Trophoblast cell (in vitro differentiated cells and primary cell): ENCODE measurements at regions not wholly inside any gene's neighbourhood (a gene's known extent, or its start where the extent isn't known, plus 50 kb on each side); places are given as distances from the start of the nearest gene placed in this dataset.

Experiments used
- DNase-seq, 2 donors: peaks; one replicate each; pipeline ENCODE4 v3.0.0-alpha.2; 2016
- H2AFZ ChIP-seq: 2 replicates; pipeline ENCODE4 v1.6.1; 2013; ENCODE audit warnings: low read length, moderate library complexity, mild to moderate bottlenecking; ENCODE audit not compliant: insufficient read depth, poor library complexity
- H2AK5ac ChIP-seq: 2 replicates; pipeline ENCODE4 v1.6.1; 2013; ENCODE audit warnings: mild to moderate bottlenecking, low read length
- H2BK120ac ChIP-seq: 2 replicates; pipeline ENCODE4 v1.6.1; 2013; ENCODE audit warnings: low read length, mild to moderate bottlenecking, moderate library complexity; ENCODE audit not compliant: insufficient read depth, poor library complexity
- H2BK12ac ChIP-seq: 2 replicates; pipeline ENCODE4 v1.6.1; 2013; ENCODE audit warnings: mild to moderate bottlenecking, low read length, moderate library complexity
- H2BK5ac ChIP-seq: 2 replicates; pipeline ENCODE4 v1.6.1; 2013; ENCODE audit warnings: low read length, low read depth, moderate library complexity, mild to moderate bottlenecking; ENCODE audit not compliant: poor library complexity
- H3K14ac ChIP-seq: 2 replicates; pipeline ENCODE4 v1.6.1; 2013; ENCODE audit warnings: mild to moderate bottlenecking, low read length
- H3K18ac ChIP-seq: 2 replicates; pipeline ENCODE4 v1.6.1; 2013; ENCODE audit warnings: mild to moderate bottlenecking, low read length
- H3K23ac ChIP-seq: 2 replicates; pipeline ENCODE4 v1.6.1; 2013; ENCODE audit warnings: low read length
- H3K27ac ChIP-seq: 2 replicates; pipeline ENCODE4 v1.5.1; 2013; ENCODE audit warnings: low read depth, mild to moderate bottlenecking, inconsistent platforms, low read length, moderate library complexity
- H3K27me3 ChIP-seq: 2 replicates; pipeline ENCODE4 v1.6.1; 2013; ENCODE audit warnings: inconsistent platforms, mild to moderate bottlenecking, low read length, moderate library complexity; ENCODE audit not compliant: insufficient read depth
- H3K36me3 ChIP-seq, 2 experiments: 1 replicate in 1 of 2; 2 replicates in 1 of 2; pipeline ENCODE4 v1.6.1; 2013; ENCODE audit warnings: low read length in 2 of 2, mild to moderate bottlenecking in 2 of 2, moderate library complexity in 1 of 2; ENCODE audit not compliant: insufficient read depth in 2 of 2, control insufficient read depth in 1 of 2
- H3K4ac ChIP-seq: 2 replicates; pipeline ENCODE4 v1.6.1; 2013; ENCODE audit warnings: low read depth, mild to moderate bottlenecking, low read length, moderate library complexity
- H3K4me1 ChIP-seq, 2 experiments: 1 replicate in 1 of 2; 2 replicates in 1 of 2; pipeline ENCODE4 v1.6.1; 2013; ENCODE audit warnings: low read length in 2 of 2, mild to moderate bottlenecking in 2 of 2, moderate library complexity in 1 of 2; ENCODE audit not compliant: insufficient read depth in 2 of 2, control insufficient read depth in 1 of 2
- H3K4me2 ChIP-seq: 2 replicates; pipeline ENCODE4 v1.6.1; 2013; ENCODE audit warnings: inconsistent platforms, mild to moderate bottlenecking, low read length, moderate library complexity
- H3K4me3 ChIP-seq: 2 replicates; pipeline ENCODE4 v1.5.1; 2013; ENCODE audit warnings: mild to moderate bottlenecking, low read depth, low read length, inconsistent platforms
- H3K79me1 ChIP-seq: one replicate; pipeline ENCODE4 v1.6.1; 2013; ENCODE audit warnings: low read length
- H3K79me2 ChIP-seq: 2 replicates; pipeline ENCODE4 v1.6.1; 2013; ENCODE audit warnings: low read length, mild to moderate bottlenecking; ENCODE audit not compliant: control insufficient read depth, insufficient read depth, poor library complexity
- H3K9ac ChIP-seq: 2 replicates; pipeline ENCODE4 v1.6.1; 2013; ENCODE audit warnings: mild to moderate bottlenecking, low read length
- H3K9me3 ChIP-seq: 2 replicates; pipeline ENCODE4 v1.6.1; 2013; ENCODE audit warnings: low read depth, mild to moderate bottlenecking, control low read depth, inconsistent platforms, low read length; ENCODE audit not compliant: insufficient read depth
- H4K12ac ChIP-seq: 2 replicates; pipeline ENCODE4 v1.6.1; 2013; ENCODE audit warnings: low read depth, mild to moderate bottlenecking, low read length, moderate library complexity
- H4K8ac ChIP-seq: 2 replicates; pipeline ENCODE4 v1.6.1; 2013; ENCODE audit warnings: low read depth, mild to moderate bottlenecking, low read length, moderate library complexity
- H4K91ac ChIP-seq: one replicate; pipeline ENCODE4 v1.6.1; 2013; ENCODE audit warnings: low read depth, mild to moderate bottlenecking, low read length, moderate library complexity
- WGBS: extraction: QIAGEN DNeasy Blood & Tissue Kit; methylation state at CpG from one replicate; pipeline ENCODE4 v1.1.7; 2013; ENCODE audit warnings: missing lambda C conversion rate; ENCODE audit not compliant: insufficient read length, insufficient coverage; ENCODE audit errors: extremely low coverage; 5-methylcytosine and 5-hydroxymethylcytosine counted together

DNA sequence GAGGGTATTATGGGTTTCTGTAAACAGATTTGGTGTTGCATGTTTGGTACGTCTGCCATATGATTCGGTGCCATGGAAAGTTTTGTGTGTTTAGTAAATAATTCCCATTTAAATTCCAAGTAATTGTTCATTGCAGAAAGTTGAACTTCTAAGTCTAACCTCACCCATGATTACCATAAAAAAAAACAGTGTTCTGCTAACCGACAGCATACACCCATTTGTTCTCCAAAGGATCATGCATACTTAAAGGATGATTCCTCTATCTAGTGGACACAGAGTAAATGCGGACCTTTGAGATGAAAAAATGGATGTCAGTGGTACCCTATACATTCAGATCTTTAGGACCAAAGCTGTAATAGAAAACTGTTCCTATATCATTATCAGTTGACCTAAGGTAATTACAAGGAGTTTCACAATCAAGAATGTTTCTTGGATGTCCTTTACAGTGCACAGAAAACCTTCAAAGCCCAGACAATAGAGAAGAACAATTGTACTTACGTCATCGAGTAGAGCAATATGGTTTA, 209.9 kb downstream of the CRPPA start:
- no peak overlapping the region for H2BK12ac ChIP-seq
- H3K4me1 ChIP-seq: no peaks in the 10 kb centered on the region
- no peak overlapping the region for H3K23ac ChIP-seq
- no peak overlapping the region for H3K27ac ChIP-seq
- H4K12ac ChIP-seq: no peak overlapping the region
- H3K14ac ChIP-seq: no peak overlapping the region
- no peaks in the 10 kb centered on the region for H3K79me2 ChIP-seq
- no peak overlapping the region for H3K9ac ChIP-seq
- H3K4me2 ChIP-seq: no peak overlapping the region
- H3K9me3 ChIP-seq: no peaks in the 10 kb centered on the region
- WGBS: no CpG with 5 or more reads among the region's 6 CpGs
- no peak overlapping the region for H3K4me3 ChIP-seq
- H4K91ac ChIP-seq: no peak overlapping the region
- no peak for DNase-seq
- H3K4ac ChIP-seq: no peak overlapping the region
- H2BK120ac ChIP-seq: no peak overlapping the region
- H2AK5ac ChIP-seq: no peak overlapping the region
- H3K36me3 ChIP-seq: no peaks in the 10 kb centered on the region
- H3K27me3 ChIP-seq: no peaks in the 10 kb centered on the region
- H2BK5ac ChIP-seq: no peak overlapping the region
- H3K18ac ChIP-seq: no peak overlapping the region
- H2AFZ ChIP-seq: no peak overlapping the region
- H4K8ac ChIP-seq: no peak overlapping the region
- no peaks in the 10 kb centered on the region for H3K79me1 ChIP-seq

DNA sequence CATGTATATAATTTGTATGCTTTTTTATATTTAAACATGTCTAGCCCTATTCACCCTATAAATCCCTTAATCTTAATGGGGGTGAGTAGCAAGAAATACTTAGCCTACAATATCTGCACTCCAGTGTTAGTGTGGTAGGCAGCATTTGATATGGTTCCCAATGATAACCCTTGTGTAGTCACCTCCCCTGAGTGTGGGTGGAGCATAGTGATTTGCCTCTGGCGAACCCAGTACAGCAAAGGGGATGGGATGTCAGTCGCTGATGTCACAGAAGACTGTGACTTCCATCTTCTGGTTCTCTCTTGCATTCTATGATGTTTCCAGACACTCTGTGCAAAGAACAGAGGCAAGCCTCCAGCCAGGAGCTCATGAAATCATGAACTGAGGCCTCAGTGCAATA, 211.2 kb downstream of the CRPPA start:
- Histone ChIP-seq H3K4me2 (no peak overlapping the region), H2BK12ac (no peak overlapping the region), H2BK5ac (no peak overlapping the region)

DNA sequence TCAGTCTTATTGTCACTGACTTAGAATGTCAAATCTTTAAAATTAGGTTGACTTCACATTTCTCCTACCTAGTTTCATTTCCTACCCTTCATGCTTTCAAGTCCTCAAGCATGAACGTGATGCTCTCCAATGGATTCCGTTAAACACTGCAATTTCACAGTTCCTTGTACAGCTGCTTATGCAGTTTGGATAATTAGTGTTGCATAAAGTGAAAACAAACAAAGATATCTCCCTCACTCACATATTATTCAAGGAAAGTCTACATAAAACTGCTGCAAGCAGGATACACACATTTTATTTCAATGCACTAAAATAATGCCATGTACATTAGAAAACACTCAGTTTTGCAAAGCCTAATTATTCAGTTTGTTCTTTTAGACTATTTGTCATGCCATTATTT, 214.0 kb downstream of the CRPPA start:
- H3K18ac ChIP-seq: no peak overlapping the region
- no peaks in the 10 kb centered on the region for H3K79me2 ChIP-seq
- H3K27me3 ChIP-seq: no peaks in the 10 kb centered on the region
- H4K8ac ChIP-seq: no peak overlapping the region
- H2BK120ac ChIP-seq: no peak overlapping the region
- no peaks in the 10 kb centered on the region for H3K4me1 ChIP-seq
- H2BK12ac ChIP-seq: no peak overlapping the region
- no peaks in the 10 kb centered on the region for H3K79me1 ChIP-seq
- H3K36me3 ChIP-seq: no peaks in the 10 kb centered on the region
- no CpG with 5 or more reads among the region's 2 CpGs for WGBS
- H2BK5ac ChIP-seq: no peak overlapping the region
- no peak overlapping the region for H3K27ac ChIP-seq
- no peak overlapping the region for H3K23ac ChIP-seq
- no peak overlapping the region for H3K4ac ChIP-seq
- no peak overlapping the region for H3K4me3 ChIP-seq
- no peak overlapping the region for H3K14ac ChIP-seq
- H4K12ac ChIP-seq: no peak overlapping the region
- no peak for DNase-seq
- no peak overlapping the region for H2AK5ac ChIP-seq
- no peak overlapping the region for H3K4me2 ChIP-seq
- H2AFZ ChIP-seq: no peak overlapping the region
- H3K9me3 ChIP-seq: no peaks in the 10 kb centered on the region
- no peak overlapping the region for H4K91ac ChIP-seq
- no peak overlapping the region for H3K9ac ChIP-seq

More for the DNA sequence above, 211.2 kb downstream of the CRPPA start:
- no peak overlapping the region for H3K4me3 ChIP-seq
- no CpG with 5 or more reads among the region's 2 CpGs for WGBS
- H3K9me3 ChIP-seq: no peaks in the 10 kb centered on the region
- no peak overlapping the region for H4K91ac ChIP-seq
- H3K14ac ChIP-seq: no peak overlapping the region
- H2AK5ac ChIP-seq: no peak overlapping the region
- no peak for DNase-seq
- no peaks in the 10 kb centered on the region for H3K4me1 ChIP-seq
- H3K36me3 ChIP-seq: no peaks in the 10 kb centered on the region
- H2AFZ ChIP-seq: no peak overlapping the region
- H3K79me2 ChIP-seq: no peaks in the 10 kb centered on the region
- H3K27ac ChIP-seq: no peak overlapping the region
- H4K8ac ChIP-seq: no peak overlapping the region
- no peak overlapping the region for H3K9ac ChIP-seq
- no peaks in the 10 kb centered on the region for H3K27me3 ChIP-seq
- H3K23ac ChIP-seq: no peak overlapping the region
- no peak overlapping the region for H4K12ac ChIP-seq
- H3K4ac ChIP-seq: no peak overlapping the region
- no peaks in the 10 kb centered on the region for H3K79me1 ChIP-seq
- H3K18ac ChIP-seq: no peak overlapping the region
- no peak overlapping the region for H2BK120ac ChIP-seq

DNA sequence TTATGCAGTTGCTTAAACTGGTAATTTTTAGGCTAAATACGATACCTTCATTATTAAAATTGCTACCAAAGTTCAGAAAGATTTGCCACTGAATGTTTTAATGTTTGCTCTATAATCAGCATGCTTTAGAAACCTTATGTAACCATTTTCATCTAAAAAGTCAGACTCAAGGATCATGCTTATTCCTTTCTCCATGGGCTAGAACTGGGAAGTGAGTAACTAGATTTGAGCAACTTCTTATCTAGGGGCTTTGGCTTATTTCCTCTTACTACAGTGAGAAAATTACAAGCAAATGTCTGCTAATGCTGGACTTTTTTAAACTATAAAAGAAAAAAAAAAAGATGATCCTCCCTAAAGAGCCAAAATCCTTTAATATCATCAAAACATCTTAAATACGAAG, 215.9 kb downstream of the CRPPA start:
- Histone ChIP-seq H3K9ac (no peak overlapping the region), H2AFZ (no peak overlapping the region), H3K4ac (no peak overlapping the region), H3K9me3 (no peaks in the 10 kb centered on the region), H3K23ac (no peak overlapping the region), H2BK12ac (no peak overlapping the region), H3K4me3 (no peak overlapping the region), H3K18ac (no peak overlapping the region), H2BK120ac (no peak overlapping the region), H4K91ac (no peak overlapping the region), H3K4me1 (no peaks in the 10 kb centered on the region), H3K4me2 (no peak overlapping the region), H2BK5ac (no peak overlapping the region), H4K12ac (no peak overlapping the region), H3K79me1 (no peaks in the 10 kb centered on the region), H3K27ac (no peak overlapping the region), H3K36me3 (no peaks in the 10 kb centered on the region), H3K79me2 (no peaks in the 10 kb centered on the region), H3K14ac (no peak overlapping the region), H3K27me3 (no peaks in the 10 kb centered on the region), H4K8ac (no peak overlapping the region), H2AK5ac (no peak overlapping the region)
- DNase-seq: no peak
- WGBS: no CpG with 5 or more reads among the region's 2 CpGs
